BLaER1 treated with 17β-estradiol and CSF1 and Interleukin-3, amounts not matched to agents 10 nM and 100 nM (cell line): ENCODE measurements at regions not wholly inside any gene's neighbourhood (a gene's known extent, or its start where the extent isn't known, plus 50 kb on each side); places are given as distances from the start of the nearest gene placed in this dataset.
A peak's percentile ranks its signal among the peaks of the same experiment; 100 is the strongest.
"Not testable (repeated sequence)": the region's sequence is repeated elsewhere in the genome, so short reads cannot be mapped to it uniquely, and the experiment has no call there.

Experiments
- H3K27ac ChIP-seq, 11 experiments: shearing (Covaris generic); formaldehyde crosslinking; 2 replicates each; pipeline ENCODE4 v1.8.1; 2022
- H3K27me3 ChIP-seq, 11 experiments: shearing (Covaris generic); formaldehyde crosslinking; 2 replicates each; pipeline ENCODE4 v1.8.1; 2022
- H3K36me3 ChIP-seq, 11 experiments: shearing (Covaris generic); formaldehyde crosslinking; 2 replicates each; pipeline ENCODE4 v1.8.1; 2022
- H3K4me1 ChIP-seq, 10 experiments: shearing (Covaris generic); formaldehyde crosslinking; 2 replicates each; pipeline ENCODE4 v1.8.1; 2022
- H3K4me2 ChIP-seq, 11 experiments: shearing (Covaris generic); formaldehyde crosslinking; 2 replicates each; pipeline ENCODE4 v1.8.1; 2022
- H3K4me3 ChIP-seq, 10 experiments: shearing (Covaris generic); formaldehyde crosslinking; 2 replicates each; pipeline ENCODE4 v1.8.1; 2022
- H3K9ac ChIP-seq, 11 experiments: shearing (Covaris generic); formaldehyde crosslinking; 2 replicates each; pipeline ENCODE4 v1.8.1; 2022
- H3K9me3 ChIP-seq, 11 experiments: shearing (Covaris generic); formaldehyde crosslinking; replicated peaks in 1 of 11; 2 replicates each; pipeline ENCODE4 v1.8.1; 2022
- H4K20me1 ChIP-seq, 11 experiments: shearing (Covaris generic); formaldehyde crosslinking; 2 replicates each; pipeline ENCODE4 v1.8.1; 2022
- Cebpa-rat ChIP-seq, 11 experiments: shearing (Covaris generic); IDR thresholded peaks; 2 replicates each; pipeline ENCODE4 v1.8.1; 2022

- Histone ChIP-seq H3K27me3 (no peaks in the 10 kb centered on the region), H3K4me3 (no peak overlapping the region), H3K36me3 (no peaks in the 10 kb centered on the region), H3K27ac (no peak overlapping the region), H3K9ac (no peak overlapping the region), H3K4me2 (no peak overlapping the region), H3K9me3 (no peaks in the 10 kb centered on the region), H3K4me1 (peaks cover 0 to 10% (median 0%) of the 10 kb centered on the region in 10 experiments; a peak in 2 of 20 replicates), H4K20me1 (no peaks in the 10 kb centered on the region)
- TF ChIP-seq Cebpa-rat (IDR thresholded peaks at IDR 0.05): no peak
Measured at GRCh38 chr1:215416497-215416896, 150.6 kb upstream of the KCTD3 start.

- H3K4me2 ChIP-seq: no peak overlapping the region
- H3K36me3 ChIP-seq: no peaks in the 10 kb centered on the region
- H3K4me1 ChIP-seq: peaks cover 0 to 10% (median 0%) of the 10 kb centered on the region in 10 experiments; a peak in 2 of 20 replicates
- H3K4me3 ChIP-seq: no peak overlapping the region
- no peaks in the 10 kb centered on the region for H3K9me3 ChIP-seq
- no peaks in the 10 kb centered on the region for H4K20me1 ChIP-seq
- H3K27ac ChIP-seq: no peak overlapping the region
- no peak for TF ChIP-seq Cebpa-rat (IDR thresholded peaks at IDR 0.05)
- no peaks in the 10 kb centered on the region for H3K27me3 ChIP-seq
- H3K9ac ChIP-seq: no peak overlapping the region
Measured at GRCh38 chr1:215417122-215417521, 150.0 kb upstream of the KCTD3 start.

- no peak for TF ChIP-seq Cebpa-rat (IDR thresholded peaks at IDR 0.05)
- Histone ChIP-seq H3K9me3 (no peaks in the 10 kb centered on the region), H3K4me3 (no peak overlapping the region), H3K4me2 (peak overlapping the region in 1 of 11 experiments; percentile 31; a peak in 1 of 22 replicates), H3K36me3 (no peaks in the 10 kb centered on the region), H3K4me1 (peaks cover 0 to 10% (median 0%) of the 10 kb centered on the region in 10 experiments; a peak in 2 of 20 replicates), H3K9ac (no peak overlapping the region), H3K27me3 (no peaks in the 10 kb centered on the region), H3K27ac (no peak overlapping the region), H4K20me1 (no peaks in the 10 kb centered on the region)
Measured at GRCh38 chr1:215418876-215419447, 148.1 kb upstream of the KCTD3 start.

- no peak overlapping the region for H3K9ac ChIP-seq
- H3K4me2 ChIP-seq: no peak overlapping the region
- no peak overlapping the region for H3K4me3 ChIP-seq
- H3K9me3 ChIP-seq: no peaks in the 10 kb centered on the region
- no peaks in the 10 kb centered on the region for H3K36me3 ChIP-seq
- H4K20me1 ChIP-seq: no peaks in the 10 kb centered on the region
- no peak for TF ChIP-seq Cebpa-rat (IDR thresholded peaks at IDR 0.05)
- H3K27ac ChIP-seq: no peak overlapping the region
- no peaks in the 10 kb centered on the region for H3K27me3 ChIP-seq
- H3K4me1 ChIP-seq: peaks cover 0 to 10% (median 0%) of the 10 kb centered on the region in 10 experiments; a peak in 2 of 20 replicates
Measured at GRCh38 chr1:215421744-215422143, 145.4 kb upstream of the KCTD3 start.

GRCh38 chr1:215423288-215423687 is 143.8 kb upstream of the KCTD3 start:
- no peak overlapping the region for H3K9ac ChIP-seq
- TF ChIP-seq Cebpa-rat (IDR thresholded peaks at IDR 0.05): no peak

GRCh38 chr1:215425138-215425537 is 142.0 kb upstream of the KCTD3 start:
- Histone ChIP-seq H3K9ac (no peak overlapping the region), H3K4me1 (no peaks in the 10 kb centered on the region), H3K36me3 (no peaks in the 10 kb centered on the region), H4K20me1 (no peaks in the 10 kb centered on the region), H3K27me3 (no peaks in the 10 kb centered on the region), H3K9me3 (no peaks in the 10 kb centered on the region), H3K4me2 (no peak overlapping the region), H3K4me3 (no peak overlapping the region), H3K27ac (no peak overlapping the region)
- no peak for TF ChIP-seq Cebpa-rat (IDR thresholded peaks at IDR 0.05)

More at GRCh38 chr1:215423288-215423687, 143.8 kb upstream of the KCTD3 start:
- Histone ChIP-seq H3K9me3 (no peaks in the 10 kb centered on the region), H3K27me3 (no peaks in the 10 kb centered on the region), H3K4me2 (no peak overlapping the region), H4K20me1 (no peaks in the 10 kb centered on the region), H3K36me3 (no peaks in the 10 kb centered on the region), H3K4me1 (peaks cover 0 to 10% (median 0%) of the 10 kb centered on the region in 10 experiments; a peak in 2 of 20 replicates), H3K4me3 (no peak overlapping the region), H3K27ac (no peak overlapping the region)

- Histone ChIP-seq H3K4me2 (no peak overlapping the region), H4K20me1 (no peaks in the 10 kb centered on the region)
- TF ChIP-seq Cebpa-rat (IDR thresholded peaks at IDR 0.05): no peak
Measured at GRCh38 chr1:215426101-215426500, 141.0 kb upstream of the KCTD3 start.

GRCh38 chr1:215432483-215433227 is 134.4 kb upstream of the KCTD3 start:
- not testable (repeated sequence) for H3K9ac ChIP-seq, H3K36me3 ChIP-seq, H3K27me3 ChIP-seq, H3K9me3 ChIP-seq, H4K20me1 ChIP-seq, H3K4me3 ChIP-seq, H3K27ac ChIP-seq
- H3K4me2 ChIP-seq: peak overlapping the region in 6 of 11 experiments; percentile 9 to 41 (median 32); a peak in 8 of 22 replicates
- peaks cover 0 to 13% (median 6%) of the 10 kb centered on the region in 10 experiments; a peak in 10 of 20 replicates for H3K4me1 ChIP-seq

More at GRCh38 chr1:215426101-215426500, 141.0 kb upstream of the KCTD3 start:
- Histone ChIP-seq H3K4me1 (no peaks in the 10 kb centered on the region), H3K27ac (no peak overlapping the region), H3K9ac (no peak overlapping the region), H3K36me3 (no peaks in the 10 kb centered on the region), H3K27me3 (no peaks in the 10 kb centered on the region), H3K9me3 (no peaks in the 10 kb centered on the region), H3K4me3 (no peak overlapping the region)

GRCh38 chr1:215433237-215433636 is 133.9 kb upstream of the KCTD3 start:
- H3K4me2 ChIP-seq: peak overlapping the region in 2 of 11 experiments; percentile 9 to 28; a peak in 4 of 22 replicates
- no peak for TF ChIP-seq Cebpa-rat (IDR thresholded peaks at IDR 0.05)
- H3K9me3 ChIP-seq: no peaks in the 10 kb centered on the region
- no peaks in the 10 kb centered on the region for H4K20me1 ChIP-seq
- H3K36me3 ChIP-seq: no peaks in the 10 kb centered on the region
- peaks cover 0 to 13% (median 6%) of the 10 kb centered on the region in 10 experiments; a peak in 10 of 20 replicates for H3K4me1 ChIP-seq
- H3K4me3 ChIP-seq: no peak overlapping the region
- no peak overlapping the region for H3K9ac ChIP-seq
- H3K27ac ChIP-seq: no peak overlapping the region
- no peaks in the 10 kb centered on the region for H3K27me3 ChIP-seq
